IMR-90 (cell line): ENCODE measurements at regions not wholly inside any gene's neighbourhood (a gene's known extent, or its start where the extent isn't known, plus 50 kb on each side); places are given as distances from the start of the nearest gene placed in this dataset.

Source experiments
- ATAC-seq: fragments of 200-7000 bp; cut with Tn5 transposase; 2 replicates; pipeline ENCODE4 v1.9.1; 2020; ENCODE audit warnings: low read depth, mild to moderate bottlenecking, moderate library complexity
- BruUV-seq: library from RNA; stranded (reverse); fragments of 400-500 nt; replicated peaks from 2 replicates; lab custom pipeline; 2021; lab: Mats Ljungman, UMichigan
- CTCF ChIA-PET: fragments of 300-600 bp; formaldehyde crosslinking; extraction: SDS; loops from one replicate; lab custom pipeline; 2021; ENCODE audit warnings: antibody characterized with exemption; lab: Yijun Ruan, JAX
- POLR2A ChIA-PET: fragments of 300-600 bp; sonication (Branson Sonifier 250); formaldehyde crosslinking; loops from one replicate; lab custom pipeline; 2022; ENCODE audit warnings: antibody characterized with exemption; ENCODE audit not compliant: unreplicated experiment; lab: Charles Lee
- DNase-seq: peaks from one replicate; pipeline ENCODE4 v3.0.0; 2013
- H2AFZ ChIP-seq: replicated peaks from 2 replicates; pipeline ENCODE3; 2013; ENCODE audit warnings: low read length, mild to moderate bottlenecking; ENCODE audit not compliant: poor library complexity
- H2AK5ac ChIP-seq: 2 replicates; pipeline ENCODE4 v1.6.1; 2013; ENCODE audit warnings: low read depth, low read length, inconsistent platforms
- H2AK9ac ChIP-seq: replicated peaks from 2 replicates; pipeline ENCODE3; 2013; ENCODE audit warnings: mild to moderate bottlenecking, low read depth, low read length, moderate library complexity; ENCODE audit not compliant: poor library complexity
- H2BK120ac ChIP-seq: 2 replicates; pipeline ENCODE4 v1.6.1; 2013; ENCODE audit warnings: low read depth, low read length, inconsistent platforms
- H2BK15ac ChIP-seq: 3 replicates; pipeline ENCODE4 v1.6.1; 2013; ENCODE audit warnings: low read depth, low read length, inconsistent platforms
- H2BK20ac ChIP-seq: 2 replicates; pipeline ENCODE4 v1.6.1; 2013; ENCODE audit warnings: low read depth, mild to moderate bottlenecking, inconsistent platforms, low read length, moderate library complexity
- H2BK5ac ChIP-seq: 2 replicates; pipeline ENCODE4 v1.6.1; 2013; ENCODE audit warnings: mild to moderate bottlenecking, low read depth, low read length, inconsistent platforms; ENCODE audit not compliant: poor library complexity, severe bottlenecking
- H3K14ac ChIP-seq: replicated peaks from 2 replicates; pipeline ENCODE4 v1.6.1; 2013; ENCODE audit warnings: low read depth, low read length, inconsistent platforms
- H3K18ac ChIP-seq: 2 replicates; pipeline ENCODE4 v1.6.1; 2013; ENCODE audit warnings: low read depth, low read length, control low read depth
- H3K23ac ChIP-seq: 2 replicates; pipeline ENCODE4 v1.6.1; 2013; ENCODE audit warnings: low read depth, low read length, inconsistent platforms
- H3K27ac ChIP-seq: 2 replicates; pipeline ENCODE4 v1.5.1; 2013; ENCODE audit warnings: mild to moderate bottlenecking, control low read depth, low read length; ENCODE audit not compliant: insufficient read depth
- H3K27me3 ChIP-seq: 2 replicates; pipeline ENCODE4 v1.6.1; 2013; ENCODE audit warnings: low read length; ENCODE audit not compliant: control insufficient read depth, insufficient read depth
- H3K36me3 ChIP-seq: 2 replicates; pipeline ENCODE4 v1.6.1; 2013; ENCODE audit warnings: low read length, mixed read lengths; ENCODE audit not compliant: control insufficient read depth, insufficient read depth
- H3K4ac ChIP-seq: 2 replicates; pipeline ENCODE4 v1.6.1; 2013; ENCODE audit warnings: low read depth, low read length, inconsistent platforms
- H3K4me1 ChIP-seq: 2 replicates; pipeline ENCODE4 v1.6.1; 2013; ENCODE audit warnings: low read length, mixed read lengths; ENCODE audit not compliant: control insufficient read depth, insufficient read depth
- H3K4me2 ChIP-seq: 2 replicates; pipeline ENCODE4 v1.6.1; 2013; ENCODE audit warnings: low read depth, mild to moderate bottlenecking, control low read depth, low read length, moderate library complexity
- H3K4me3 ChIP-seq: 2 replicates; pipeline ENCODE4 v1.5.1; 2013; ENCODE audit warnings: low read depth, mild to moderate bottlenecking, control low read depth, low read length, moderate library complexity; ENCODE audit not compliant: insufficient read depth
- H3K56ac ChIP-seq: 2 replicates; pipeline ENCODE4 v1.6.1; 2013; ENCODE audit warnings: low read length, inconsistent platforms; ENCODE audit not compliant: insufficient read depth; ENCODE audit errors: extremely low read depth
- H3K79me1 ChIP-seq, 2 experiments: 2 replicates each; pipeline ENCODE4 v1.6.1; 2013; ENCODE audit warnings: low read length in 2 of 2, inconsistent platforms in 1 of 2, low read depth in 1 of 2
- H3K9ac ChIP-seq: 2 replicates; pipeline ENCODE4 v1.6.1; 2013; ENCODE audit warnings: low read depth, low read length, control low read depth
- H3K9me1 ChIP-seq: 2 replicates; pipeline ENCODE4 v1.6.1; 2013; ENCODE audit warnings: low read length, inconsistent platforms; ENCODE audit not compliant: insufficient read depth
- H3K9me3 ChIP-seq: 2 replicates; pipeline ENCODE4 v1.6.1; 2013; ENCODE audit warnings: low read length; ENCODE audit not compliant: control insufficient read depth, insufficient read depth
- H4K20me1 ChIP-seq: 2 replicates; pipeline ENCODE4 v1.6.1; 2013; ENCODE audit warnings: low read length, inconsistent platforms; ENCODE audit not compliant: insufficient read depth
- H4K5ac ChIP-seq: 2 replicates; pipeline ENCODE4 v1.6.1; 2013; ENCODE audit warnings: mild to moderate bottlenecking, low read depth, low read length, control low read depth
- H4K8ac ChIP-seq, 2 experiments: 2 replicates each; pipeline ENCODE4 v1.6.1; 2013; ENCODE audit warnings: low read depth in 2 of 2, low read length in 2 of 2, control low read depth in 1 of 2, inconsistent platforms in 1 of 2
- H4K91ac ChIP-seq: 2 replicates; pipeline ENCODE4 v1.6.1; 2013; ENCODE audit warnings: low read depth, low read length, inconsistent platforms; ENCODE audit not compliant: insufficient read depth
- BHLHE40 ChIP-seq: fragments of 150-350 bp; IDR thresholded peaks from 2 replicates; pipeline ENCODE4 v1.6.1; 2016; ENCODE audit warnings: mild to moderate bottlenecking, low read depth, low read length
- CEBPB ChIP-seq: IDR thresholded peaks from 2 replicates; pipeline ENCODE4 v1.6.1; 2012; ENCODE audit warnings: low read depth, low read length, improper control_type of control experiment
- CTCF ChIP-seq: conservative IDR thresholded peaks from 2 replicates; pipeline ENCODE4 v1.5.1; 2012; ENCODE audit warnings: mild to moderate bottlenecking, low read depth, low read length, improper control_type of control experiment
- ELK1 ChIP-seq: fragments of 150-350 bp; IDR thresholded peaks from 2 replicates; pipeline ENCODE4 v1.6.1; 2016; ENCODE audit warnings: low read depth, mild to moderate bottlenecking, low read length, moderate library complexity, borderline replicate concordance
- FOS ChIP-seq: fragments of 150-350 bp; IDR thresholded peaks from 2 replicates; pipeline ENCODE4 v1.6.1; 2016; ENCODE audit warnings: low read depth, low read length
- MAFK ChIP-seq: IDR thresholded peaks from 2 replicates; pipeline ENCODE4 v1.6.1; 2012; ENCODE audit warnings: low read depth, low read length, improper control_type of control experiment
- MAZ ChIP-seq: IDR thresholded peaks from 2 replicates; pipeline ENCODE4 v1.6.1; 2012; ENCODE audit warnings: low read depth, mild to moderate bottlenecking, low read length, improper control_type of control experiment, moderate library complexity, borderline replicate concordance
- MXI1 ChIP-seq: IDR thresholded peaks from 2 replicates; pipeline ENCODE4 v1.6.1; 2012; ENCODE audit warnings: low read depth, mild to moderate bottlenecking, low read length, moderate library complexity, borderline replicate concordance
- NFE2L2 ChIP-seq: fragments of 150-350 bp; IDR thresholded peaks from 2 replicates; pipeline ENCODE4 v1.6.1; 2016; ENCODE audit warnings: low read depth, mild to moderate bottlenecking, low read length
- RAD21 ChIP-seq: IDR thresholded peaks from 2 replicates; pipeline ENCODE4 v1.6.1; 2012; ENCODE audit warnings: low read length, improper control_type of control experiment
- RFX5 ChIP-seq: IDR thresholded peaks from 2 replicates; pipeline ENCODE4 v1.8.0; 2012; ENCODE audit warnings: low read depth, mild to moderate bottlenecking, low read length, moderate library complexity
- SMC3 ChIP-seq: fragments of 150-350 bp; IDR thresholded peaks from 2 replicates; pipeline ENCODE4 v1.6.1; 2016; ENCODE audit warnings: low read depth, mild to moderate bottlenecking, antibody characterized with exemption, low read length, moderate library complexity
- USF2 ChIP-seq: fragments of 150-350 bp; IDR thresholded peaks from 2 replicates; pipeline ENCODE4 v1.6.1; 2017; ENCODE audit warnings: mild to moderate bottlenecking, antibody characterized with exemption, low read length, low read depth
- WGBS, 2 experiments: methylation state at CpG; one replicate each; pipeline versions ENCODE4 v1.1.5 to v1.1.7; 2013; ENCODE audit warnings: missing lambda C conversion rate in 2 of 2; ENCODE audit not compliant: insufficient read length in 1 of 2; ENCODE audit errors: extremely low coverage in 2 of 2; 5-methylcytosine and 5-hydroxymethylcytosine counted together
- dilution Hi-C: fragments of 300-500 bp; cut with HindIII; formaldehyde crosslinking; loops from one replicate; pipeline ENCODE4 v1.14.3; 2018; ENCODE audit warnings: low sequenced_read_pairs; ENCODE audit not compliant: unreplicated experiment
- in situ Hi-C: fragments of 300-500 bp; cut with MboI; formaldehyde crosslinking; loops from 3 replicates; pipeline ENCODE4 v1.14.3; 2019; ENCODE audit warnings: low sequenced_read_pairs, inconsistent platforms, mixed read lengths
- intact Hi-C: fragments of 100-400 bp; cut with micrococcal nuclease; formaldehyde crosslinking; loops from 2 replicates; pipeline ENCODE4 v1.10.0; 2022

GRCh38 chr4:8775121-8775520, 96.5 kb downstream of the HMX1 start:
- no peak overlapping the region for H3K27ac ChIP-seq
- peaks cover 7% of the 10 kb centered on the region; the same call in 1 of the 2 replicates for H3K9me3 ChIP-seq
- no peak overlapping the region for H2AK5ac ChIP-seq
- no peak overlapping the region for H2BK15ac ChIP-seq
- H4K8ac ChIP-seq = no peak overlapping the region
- no peak overlapping the region for H2BK20ac ChIP-seq
- BruUV-seq = no TSS peak
- DNase-seq (no peak), ATAC-seq (no peak)
- H2AFZ ChIP-seq = no peak overlapping the region
- no peak overlapping the region for H3K9ac ChIP-seq
- no peaks in the 10 kb centered on the region for H3K27me3 ChIP-seq
- H3K4me2 ChIP-seq = no peak overlapping the region
- H3K14ac ChIP-seq = no peak overlapping the region
- TF ChIP-seq CTCF (no peak), MAFK (no peak), MAZ (no peak), BHLHE40 (no peak), RAD21 (no peak), USF2 (no peak), SMC3 (no peak), FOS (no peak), MXI1 (no peak), NFE2L2 (no peak), ELK1 (no peak), RFX5 (no peak), CEBPB (no peak)
- dilution Hi-C loops = no loop called here
- ChIA-PET CTCF (no interaction called here), POLR2A (no interaction called here)
- H4K5ac ChIP-seq = no peak overlapping the region
- 61% methylated on average over 4 of the region's 7 CpGs; no CpG with 5 or more reads in 1 of the 2 experiments for WGBS, 2 experiments
- no peak overlapping the region for H3K56ac ChIP-seq
- no peak overlapping the region for H3K4ac ChIP-seq
- no peak overlapping the region for H2BK120ac ChIP-seq
- H2BK5ac ChIP-seq = no peak overlapping the region
- H4K20me1 ChIP-seq = no peaks in the 10 kb centered on the region
- no peak overlapping the region for H3K18ac ChIP-seq
- intact Hi-C loops = no loop called here
- no peaks in the 10 kb centered on the region for H3K36me3 ChIP-seq
- no peak overlapping the region for H3K23ac ChIP-seq
- H3K4me3 ChIP-seq = no peak overlapping the region
- H3K4me1 ChIP-seq = no peaks in the 10 kb centered on the region
- no peak overlapping the region for H4K91ac ChIP-seq
- H3K79me1 ChIP-seq = no peaks in the 10 kb centered on the region
- no peaks in the 10 kb centered on the region for H3K9me1 ChIP-seq
- in situ Hi-C loops = no loop called here
- no peak overlapping the region for H2AK9ac ChIP-seq
